Stimulated activated naive B cell treated with anti-CD40 and anti-IgM and Interleukin-4, amounts not matched to agents 10 μg/mL and 1 μg/mL and 100 μg/mL, for 72 hours (primary cell): ENCODE measurements at regions not wholly inside any gene's neighbourhood (a gene's known extent, or its start where the extent isn't known, plus 50 kb on each side); places are given as distances from the start of the nearest gene placed in this dataset.

Source experiments
- ATAC-seq, 2 donors: fragments of 150-1000 bp; cut with Tn5 transposase; replicated peaks; 2 replicates each; pipeline ENCODE4 v1.10.0; 2021; ENCODE audit warnings: moderate library complexity in 1 of 2
- DNase-seq: peaks from one replicate; pipeline ENCODE4 v3.0.0; 2021
- H3K27ac Mint-ChIP-seq: one replicate; pipeline ENCODE4 v1.8.0; 2022; ENCODE audit warnings: mild to moderate bottlenecking, mixed read lengths
- H3K27me3 Mint-ChIP-seq, 2 donors: one replicate each; pipeline ENCODE4 v1.8.0; 2022; ENCODE audit warnings: mixed read lengths in 2 of 2
- H3K36me3 Mint-ChIP-seq, 2 donors: one replicate each; pipeline ENCODE4 v1.8.0; 2022; ENCODE audit warnings: mixed read lengths in 2 of 2, mild to moderate bottlenecking in 1 of 2
- H3K4me1 Mint-ChIP-seq, 2 donors: one replicate each; pipeline ENCODE4 v1.8.0; 2022; ENCODE audit warnings: mixed read lengths in 2 of 2, mild to moderate bottlenecking in 1 of 2
- H3K4me3 Mint-ChIP-seq, 2 donors: one replicate each; pipeline ENCODE4 v1.8.0; 2022; ENCODE audit warnings: mild to moderate bottlenecking in 2 of 2, mixed read lengths in 2 of 2, moderate library complexity in 1 of 2
- H3K9me3 Mint-ChIP-seq, 2 donors: one replicate each; pipeline ENCODE4 v1.8.0; 2022; ENCODE audit warnings: mixed read lengths in 2 of 2, mild to moderate bottlenecking in 1 of 2

DNA sequence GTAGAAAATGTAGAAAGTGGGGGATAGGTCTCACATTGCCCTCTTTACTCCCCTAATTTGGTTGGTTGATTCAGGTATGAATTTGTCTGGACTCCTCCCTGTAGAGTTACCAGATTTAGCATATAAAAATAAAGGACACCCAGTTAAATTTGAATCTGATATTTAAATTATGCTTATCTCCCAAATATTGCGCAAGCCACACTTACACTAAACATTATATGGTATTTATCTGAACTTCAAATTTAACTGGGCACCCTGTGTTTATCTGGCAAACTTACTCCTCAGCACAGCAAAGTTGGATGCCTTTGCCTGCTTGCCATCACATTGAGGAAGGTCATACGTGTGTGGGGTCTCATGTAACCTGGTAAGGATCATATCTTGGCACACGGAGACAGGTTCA is 882.4 kb upstream of the FAM98A start:
- Mint-ChIP-seq H3K4me1 (no peaks in the 10 kb centered on the region), H3K27ac (no peak overlapping the region), H3K27me3 (no peaks in the 10 kb centered on the region), H3K4me3 (no peak overlapping the region), H3K9me3 (peaks cover 0 to under 1% of the 10 kb centered on the region in 2 donors), H3K36me3 (no peaks in the 10 kb centered on the region)
- ATAC-seq = no peak
- DNase-seq = no peak

DNA sequence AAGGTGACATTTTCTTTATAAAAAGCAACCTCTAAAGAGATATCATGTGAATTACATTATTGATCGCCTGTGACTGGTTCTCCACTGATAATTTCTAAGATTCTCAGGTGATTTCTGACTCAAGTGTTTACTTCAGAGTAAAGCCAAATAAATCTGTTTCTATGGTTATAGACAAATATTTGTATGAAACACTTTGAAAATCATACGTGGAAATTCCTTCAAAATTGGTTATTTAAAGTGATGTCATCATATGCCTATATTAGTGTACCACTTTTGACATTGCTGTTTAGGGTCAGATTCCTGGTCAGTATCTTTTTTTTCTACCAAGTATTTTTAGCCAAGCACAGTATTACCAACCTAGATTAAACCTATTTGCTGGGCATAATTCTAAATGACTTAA is 881.3 kb upstream of the FAM98A start:
- ATAC-seq (no peak), DNase-seq (no peak)
- no peaks in the 10 kb centered on the region for H3K36me3 Mint-ChIP-seq
- H3K9me3 Mint-ChIP-seq = peaks cover 0 to 3% of the 10 kb centered on the region in 2 donors
- H3K4me3 Mint-ChIP-seq = no peak overlapping the region
- H3K27me3 Mint-ChIP-seq = no peaks in the 10 kb centered on the region
- no peak overlapping the region for H3K27ac Mint-ChIP-seq
- H3K4me1 Mint-ChIP-seq = no peaks in the 10 kb centered on the region

DNA sequence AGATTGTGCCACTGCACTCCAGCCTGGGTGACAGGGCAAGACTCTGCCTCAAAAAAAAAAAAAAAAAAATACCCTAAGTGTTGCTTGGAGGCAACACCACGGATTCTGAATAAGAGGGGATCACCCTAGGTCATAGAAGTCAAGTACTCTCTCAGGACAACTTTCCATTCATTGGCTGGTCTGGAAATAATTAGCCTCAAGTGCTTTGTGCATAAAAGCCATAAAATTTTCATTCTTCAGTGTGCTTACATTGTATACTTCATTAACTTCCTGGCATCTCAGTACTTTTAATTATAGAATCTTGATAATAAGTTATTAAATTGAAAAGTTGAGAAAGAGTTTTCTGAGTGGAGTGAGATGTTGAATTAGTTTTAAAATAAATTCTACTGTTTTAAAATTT is 876.1 kb upstream of the FAM98A start:
- H3K4me3 Mint-ChIP-seq = no peak overlapping the region
- no peaks in the 10 kb centered on the region for H3K36me3 Mint-ChIP-seq
- H3K27me3 Mint-ChIP-seq = no peaks in the 10 kb centered on the region
- no peak overlapping the region for H3K27ac Mint-ChIP-seq
- no peak for DNase-seq
- H3K4me1 Mint-ChIP-seq = no peaks in the 10 kb centered on the region
- H3K9me3 Mint-ChIP-seq = peaks cover 0 to 10% of the 10 kb centered on the region in 2 donors
- ATAC-seq = no peak

DNA sequence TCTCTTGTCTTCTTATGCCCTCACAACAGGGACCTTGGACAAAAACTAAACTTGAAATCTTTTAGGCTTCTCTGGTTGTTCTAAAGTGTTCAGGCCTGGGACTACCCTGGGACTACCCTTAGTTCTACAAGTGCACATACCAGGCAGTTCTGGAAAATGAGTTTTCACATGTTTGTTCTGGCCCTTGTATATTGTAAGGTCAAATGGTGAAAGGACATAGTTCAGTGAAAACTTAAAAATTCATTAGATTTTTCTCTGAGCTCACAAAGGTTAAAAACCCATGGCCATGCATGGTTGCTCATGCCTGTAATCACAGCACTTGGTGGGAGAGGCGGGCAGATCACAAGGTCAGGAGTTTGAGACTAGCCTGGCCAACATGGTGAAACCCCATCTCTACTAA is 875.5 kb upstream of the FAM98A start:
- no peaks in the 10 kb centered on the region for H3K4me1 Mint-ChIP-seq
- DNase-seq (no peak), ATAC-seq (no peak)
- peaks cover under 1 to 10% of the 10 kb centered on the region in 2 donors for H3K9me3 Mint-ChIP-seq
- no peak overlapping the region for H3K27ac Mint-ChIP-seq
- H3K27me3 Mint-ChIP-seq = no peaks in the 10 kb centered on the region
- no peak overlapping the region for H3K4me3 Mint-ChIP-seq
- H3K36me3 Mint-ChIP-seq = no peaks in the 10 kb centered on the region

DNA sequence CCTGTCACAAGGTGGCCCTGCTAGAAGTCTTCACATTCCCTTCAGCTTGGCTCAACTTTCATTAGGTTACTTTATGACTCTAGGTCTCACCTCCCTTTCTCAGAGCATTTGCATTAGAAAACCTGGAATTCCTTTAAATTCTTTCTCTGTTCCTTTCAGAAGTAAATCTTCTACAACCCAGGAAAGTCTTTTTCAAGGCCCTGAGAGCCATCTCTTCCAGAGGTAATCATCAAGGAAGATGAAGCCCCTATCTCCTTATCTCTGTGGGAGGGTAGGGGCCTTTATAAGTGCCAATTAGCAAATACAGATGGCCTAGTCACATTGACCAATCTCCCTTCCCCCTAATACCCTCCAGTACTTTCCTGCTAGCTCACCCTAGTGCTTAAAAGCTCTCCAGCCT is 848.0 kb upstream of the FAM98A start:
- Mint-ChIP-seq H3K27ac (no peak overlapping the region), H3K27me3 (no peaks in the 10 kb centered on the region), H3K4me3 (no peak overlapping the region), H3K4me1 (no peaks in the 10 kb centered on the region), H3K9me3 (peaks cover 3 to 6% of the 10 kb centered on the region in 2 donors), H3K36me3 (no peaks in the 10 kb centered on the region)
- DNase-seq (no peak), ATAC-seq (no peak)

DNA sequence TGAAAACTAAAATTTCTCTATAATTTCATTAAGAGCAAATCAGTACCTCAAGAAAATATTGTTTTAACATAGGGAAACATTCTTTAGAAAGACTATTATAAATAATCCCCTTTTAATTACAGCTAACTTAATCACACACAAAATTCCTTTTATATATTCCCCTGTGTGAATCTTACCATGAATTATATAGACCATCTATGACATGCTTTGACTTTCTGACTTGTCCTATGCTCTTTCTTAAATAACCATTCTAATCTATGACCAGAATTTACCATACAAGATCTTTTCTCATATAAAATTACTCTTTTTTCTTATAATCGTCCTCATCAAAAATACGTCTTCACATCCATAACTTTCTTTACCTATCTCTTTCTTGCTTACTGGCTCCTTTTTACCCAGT is 824.2 kb upstream of the FAM98A start:
- Mint-ChIP-seq H3K27me3 (no peaks in the 10 kb centered on the region), H3K27ac (no peak overlapping the region), H3K9me3 (peaks cover 9 to 11% of the 10 kb centered on the region in 2 donors), H3K4me1 (no peaks in the 10 kb centered on the region), H3K36me3 (no peaks in the 10 kb centered on the region), H3K4me3 (no peak overlapping the region)
- ATAC-seq = no peak
- DNase-seq = no peak

DNA sequence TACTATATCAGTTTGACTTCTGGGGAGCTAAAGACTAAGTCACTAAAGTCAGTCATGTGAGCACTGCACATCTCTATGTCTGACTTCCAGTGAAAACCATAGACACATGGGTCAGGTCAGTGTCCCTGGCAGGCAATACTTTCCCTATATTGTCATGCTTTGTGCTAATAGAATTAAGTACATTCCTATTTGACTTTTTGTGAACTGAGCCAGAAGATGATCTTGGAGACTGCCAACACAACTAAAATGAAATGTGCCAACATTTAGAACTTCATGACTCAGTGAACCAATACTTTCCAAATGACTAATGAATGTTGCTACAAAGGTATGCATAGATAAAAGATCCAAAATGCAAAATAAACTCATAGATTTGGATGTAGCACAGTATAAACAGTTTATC is 820.8 kb upstream of the FAM98A start:
- Mint-ChIP-seq H3K4me3 (no peak overlapping the region), H3K27me3 (no peaks in the 10 kb centered on the region), H3K4me1 (no peaks in the 10 kb centered on the region), H3K36me3 (no peaks in the 10 kb centered on the region), H3K9me3 (peaks cover 5 to 10% of the 10 kb centered on the region in 2 donors), H3K27ac (no peak overlapping the region)
- ATAC-seq (no peak), DNase-seq (no peak)

DNA sequence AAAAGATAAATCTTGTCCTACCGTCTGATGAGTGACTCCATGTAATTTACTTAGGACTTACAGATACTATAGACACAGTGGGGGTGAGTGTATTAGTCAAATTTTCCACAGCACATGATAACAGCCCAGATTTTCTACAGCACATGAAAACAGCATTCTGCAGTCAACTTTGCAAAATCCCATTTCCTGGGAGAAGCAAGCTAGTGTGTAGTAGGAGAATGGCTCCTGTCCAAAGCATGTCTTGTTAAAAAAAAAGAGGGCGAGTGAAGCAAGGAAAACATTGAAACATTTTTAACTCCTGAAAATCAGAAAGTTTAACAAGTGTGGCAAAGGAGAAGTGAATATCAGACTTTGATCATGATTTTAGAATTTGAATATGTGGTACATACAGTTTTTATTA is 817.8 kb upstream of the FAM98A start:
- Mint-ChIP-seq H3K4me3 (no peak overlapping the region), H3K4me1 (no peaks in the 10 kb centered on the region), H3K27ac (no peak overlapping the region), H3K36me3 (no peaks in the 10 kb centered on the region), H3K27me3 (no peaks in the 10 kb centered on the region), H3K9me3 (peaks cover 4% of the 10 kb centered on the region in 2 donors)
- DNase-seq (no peak), ATAC-seq (no peak)

DNA sequence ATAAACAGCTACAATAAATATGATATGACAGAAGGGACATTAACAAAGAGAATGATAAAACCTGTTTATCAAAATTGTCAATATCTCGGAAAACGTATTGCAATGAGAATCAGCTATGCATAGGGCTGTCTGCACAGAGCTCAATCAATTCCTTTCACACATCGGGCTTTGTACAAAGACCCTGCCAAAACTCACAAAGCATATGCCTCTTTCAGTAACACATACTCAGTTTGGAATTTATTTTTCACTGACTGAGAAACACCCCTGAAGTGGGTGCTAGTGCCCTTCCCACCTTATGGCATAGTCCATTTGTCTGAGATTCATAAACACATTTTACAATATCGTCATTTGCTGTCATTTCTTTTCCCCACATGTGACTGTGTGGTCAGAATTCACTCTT is 815.8 kb upstream of the FAM98A start:
- no peak overlapping the region for H3K4me3 Mint-ChIP-seq
- no peaks in the 10 kb centered on the region for H3K4me1 Mint-ChIP-seq
- no peaks in the 10 kb centered on the region for H3K36me3 Mint-ChIP-seq
- no peak overlapping the region for H3K27ac Mint-ChIP-seq
- ATAC-seq (no peak), DNase-seq (no peak)
- peaks cover 0 to 4% of the 10 kb centered on the region in 2 donors for H3K9me3 Mint-ChIP-seq
- no peaks in the 10 kb centered on the region for H3K27me3 Mint-ChIP-seq

DNA sequence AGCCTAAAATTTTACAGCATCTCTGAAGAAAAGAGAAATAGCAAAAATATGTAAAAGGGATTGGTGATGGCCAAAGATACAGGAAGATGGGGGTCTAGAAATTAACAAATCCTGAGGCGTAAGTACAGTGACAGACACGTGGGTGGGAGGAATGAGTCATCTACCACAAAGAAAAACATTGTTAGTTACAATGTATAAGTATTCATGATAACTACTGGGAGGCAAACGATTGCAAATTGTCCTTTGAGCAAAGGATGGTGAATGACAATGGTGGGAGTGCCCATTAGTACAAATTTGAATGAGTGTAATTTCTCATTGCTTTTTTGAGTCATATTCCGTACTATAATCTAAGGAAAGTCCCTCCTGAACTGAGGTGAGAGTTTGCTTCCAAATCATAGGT is 809.0 kb upstream of the FAM98A start:
- ATAC-seq (no peak), DNase-seq (no peak)
- no peaks in the 10 kb centered on the region for H3K4me1 Mint-ChIP-seq
- no peak overlapping the region for H3K4me3 Mint-ChIP-seq
- H3K9me3 Mint-ChIP-seq = peaks cover 0 to 3% of the 10 kb centered on the region in 2 donors
- H3K27ac Mint-ChIP-seq = no peak overlapping the region
- no peaks in the 10 kb centered on the region for H3K36me3 Mint-ChIP-seq
- H3K27me3 Mint-ChIP-seq = no peaks in the 10 kb centered on the region

DNA sequence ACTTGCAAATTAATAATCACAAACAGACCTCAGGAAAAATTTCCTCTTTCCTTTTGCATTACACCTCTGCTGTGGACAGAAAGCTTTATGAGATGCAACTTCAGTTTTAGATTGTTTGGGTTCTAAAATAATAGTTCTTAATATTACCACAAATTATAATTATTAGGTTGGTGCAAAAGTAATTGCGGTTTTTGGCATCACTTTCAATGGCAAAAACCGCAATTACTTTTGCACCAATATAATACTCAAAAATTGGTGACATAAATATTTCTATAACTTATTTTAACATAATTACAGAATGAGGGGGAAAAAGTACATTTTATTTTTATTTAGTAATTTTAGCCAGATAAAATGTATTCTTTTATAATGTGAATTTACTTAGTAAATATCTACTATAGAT is 804.4 kb upstream of the FAM98A start:
- DNase-seq = no peak
- no peak for ATAC-seq
- Mint-ChIP-seq H3K27me3 (no peaks in the 10 kb centered on the region), H3K9me3 (peaks cover 0 to 2% of the 10 kb centered on the region in 2 donors), H3K27ac (no peak overlapping the region), H3K4me1 (no peaks in the 10 kb centered on the region), H3K36me3 (no peaks in the 10 kb centered on the region), H3K4me3 (no peak overlapping the region)

DNA sequence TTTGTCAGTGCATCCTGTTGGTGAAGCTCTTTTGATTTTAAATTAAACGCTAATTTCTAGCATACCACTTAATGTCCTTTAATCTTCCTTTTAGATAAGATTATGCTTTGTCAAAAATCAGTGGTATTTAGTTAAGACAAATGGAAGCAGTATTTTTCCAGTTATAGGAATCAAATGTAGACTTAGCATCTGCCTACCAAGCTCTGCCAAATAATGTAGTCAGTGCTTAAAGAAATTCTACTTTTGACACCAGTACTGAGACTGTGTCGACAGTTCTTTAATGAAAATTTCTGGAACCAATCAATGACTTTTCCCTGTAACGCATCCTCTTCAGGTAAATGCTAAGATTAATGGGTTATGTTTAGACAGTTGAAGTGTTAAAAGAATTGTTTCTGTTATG is 803.3 kb upstream of the FAM98A start:
- DNase-seq (no peak), ATAC-seq (no peak)
- Mint-ChIP-seq H3K27me3 (no peaks in the 10 kb centered on the region), H3K4me3 (no peak overlapping the region), H3K9me3 (peaks cover 0 to 2% of the 10 kb centered on the region in 2 donors), H3K36me3 (no peaks in the 10 kb centered on the region), H3K27ac (no peak overlapping the region), H3K4me1 (no peaks in the 10 kb centered on the region)

DNA sequence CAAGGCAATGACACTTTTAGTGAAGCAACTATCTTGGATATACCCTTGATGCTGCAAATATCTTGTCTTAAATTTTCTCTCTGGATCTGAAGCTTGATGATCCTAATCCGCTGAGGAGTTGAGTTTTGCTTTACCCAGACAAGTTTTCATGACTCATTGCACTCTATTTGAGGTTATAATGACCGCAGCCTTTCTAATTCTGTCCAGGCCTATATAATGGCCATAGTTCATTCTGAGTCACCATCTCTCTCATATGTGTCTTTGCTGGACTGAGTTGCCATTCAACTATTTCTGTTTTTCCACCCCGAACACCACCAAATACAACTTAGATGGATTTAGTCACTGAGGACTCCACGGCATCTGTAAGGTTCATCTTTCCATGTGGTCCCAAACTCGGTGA is 802.1 kb upstream of the FAM98A start:
- Mint-ChIP-seq H3K9me3 (peaks cover under 1 to 2% of the 10 kb centered on the region in 2 donors), H3K27ac (no peak overlapping the region), H3K36me3 (no peaks in the 10 kb centered on the region), H3K4me3 (no peak overlapping the region), H3K27me3 (no peaks in the 10 kb centered on the region), H3K4me1 (no peaks in the 10 kb centered on the region)
- DNase-seq (no peak), ATAC-seq (no peak)

DNA sequence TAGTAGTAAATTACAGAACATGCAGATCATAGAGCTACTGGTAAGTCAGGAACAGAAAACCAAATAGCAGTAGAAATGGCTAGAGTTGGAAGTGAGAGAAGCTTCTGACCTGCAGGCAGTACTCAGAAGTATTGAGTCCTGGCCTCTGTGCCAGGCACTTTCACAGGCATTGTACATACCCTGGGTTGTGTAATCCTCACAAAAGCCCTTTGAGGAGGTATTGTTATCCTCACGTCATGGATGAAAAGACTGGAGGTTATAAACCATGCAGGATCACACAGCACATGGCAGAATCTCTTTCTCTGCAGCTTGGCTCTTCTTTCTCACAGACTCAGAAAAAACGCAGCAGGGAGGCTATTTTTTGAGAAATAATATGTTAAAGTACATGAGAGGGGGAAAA is 789.3 kb upstream of the FAM98A start:
- no peak overlapping the region for H3K4me3 Mint-ChIP-seq
- H3K27me3 Mint-ChIP-seq = no peaks in the 10 kb centered on the region
- H3K27ac Mint-ChIP-seq = no peak overlapping the region
- ATAC-seq (no peak), DNase-seq (no peak)
- H3K4me1 Mint-ChIP-seq = no peaks in the 10 kb centered on the region
- H3K36me3 Mint-ChIP-seq = no peaks in the 10 kb centered on the region
- peaks cover 3 to 8% of the 10 kb centered on the region in 2 donors for H3K9me3 Mint-ChIP-seq

DNA sequence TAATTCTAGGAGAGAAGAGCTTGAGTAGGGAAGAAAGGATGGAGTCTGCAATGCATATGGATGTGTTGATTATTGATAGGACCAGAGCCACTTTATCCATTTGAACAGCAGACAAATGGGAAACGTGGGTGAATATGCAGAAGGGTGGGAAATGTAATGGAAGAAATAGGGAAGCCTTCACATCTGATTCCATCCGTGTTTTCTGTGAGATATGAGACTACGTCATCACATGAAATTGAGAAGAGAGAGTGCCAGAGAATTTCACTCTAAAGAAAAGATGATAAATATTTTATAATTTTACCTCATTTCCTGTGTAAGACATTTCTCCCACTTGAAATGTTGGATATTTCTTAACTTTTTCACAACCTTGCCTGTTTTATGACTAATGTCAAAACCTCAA is 788.4 kb upstream of the FAM98A start:
- no peak for ATAC-seq
- H3K4me1 Mint-ChIP-seq = no peaks in the 10 kb centered on the region
- H3K27ac Mint-ChIP-seq = no peak overlapping the region
- no peak overlapping the region for H3K4me3 Mint-ChIP-seq
- H3K27me3 Mint-ChIP-seq = no peaks in the 10 kb centered on the region
- peaks cover 2 to 8% of the 10 kb centered on the region in 2 donors for H3K9me3 Mint-ChIP-seq
- DNase-seq = no peak
- H3K36me3 Mint-ChIP-seq = no peaks in the 10 kb centered on the region

DNA sequence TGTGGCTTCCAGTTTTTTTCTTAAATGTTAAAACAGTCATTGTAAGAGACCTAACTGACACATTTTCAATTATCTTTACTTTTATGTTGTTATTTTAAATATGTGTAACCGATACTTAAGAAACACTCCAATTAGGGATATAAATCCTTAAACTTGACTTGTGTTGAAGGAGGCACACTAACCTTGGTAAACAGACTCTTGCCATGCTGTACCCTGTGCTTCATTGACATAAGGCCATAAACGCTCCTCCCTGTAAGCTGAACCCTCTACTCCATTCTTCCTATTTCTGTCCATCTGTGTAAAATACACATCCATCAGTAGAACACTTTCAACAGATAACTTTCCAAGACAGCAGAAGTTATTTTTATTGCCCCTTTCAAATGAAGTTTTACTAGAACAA is 780.5 kb upstream of the FAM98A start:
- Mint-ChIP-seq H3K36me3 (no peaks in the 10 kb centered on the region), H3K9me3 (no peaks in the 10 kb centered on the region), H3K27ac (no peak overlapping the region), H3K27me3 (no peaks in the 10 kb centered on the region), H3K4me3 (no peak overlapping the region), H3K4me1 (no peaks in the 10 kb centered on the region)
- ATAC-seq (no peak), DNase-seq (no peak)
